A549 (cell line): ENCODE measurements at regions not wholly inside any gene's neighbourhood (a gene's known extent, or its start where the extent isn't known, plus 50 kb on each side); places are given as distances from the start of the nearest gene placed in this dataset.

Source experiments
- EP300 ChIP-seq, 2 experiments: fragments of >200 bp; sonication (Bioruptor Twin); formaldehyde crosslinking; IDR thresholded peaks; 2 replicates in 1 of 2; 3 replicates in 1 of 2; pipeline ENCODE4 v1.6.1; 2016 to 2017
- POLR2A ChIP-seq: IDR thresholded peaks from 2 replicates; pipeline ENCODE4 v1.6.1; 2012; ENCODE audit warnings: mild to moderate bottlenecking, low read length
- TF ChIP-seq, protein P1 (sequence below): fragments of >200 bp; sonication (Bioruptor Twin); formaldehyde crosslinking; IDR thresholded peaks from 3 replicates; pipeline ENCODE4 v1.5.1; 2016

DNA sequence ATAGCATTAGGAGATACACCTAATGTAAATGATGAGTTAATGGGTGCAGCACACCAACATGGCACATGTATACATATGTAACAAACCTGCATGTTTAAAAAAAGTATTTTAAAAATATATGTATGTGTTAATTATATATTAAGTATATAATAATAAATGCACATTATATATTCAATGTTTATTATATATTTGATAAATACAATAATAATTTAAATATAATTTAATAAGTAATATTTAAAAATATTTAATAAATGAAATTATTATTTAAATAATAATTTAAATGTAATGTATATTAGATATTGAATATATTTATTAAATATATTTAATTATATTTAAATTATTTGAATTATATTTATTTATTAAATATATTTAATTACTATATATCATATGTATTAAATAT is 661.3 kb upstream of the COBL start:
- TF ChIP-seq, protein P1, sequence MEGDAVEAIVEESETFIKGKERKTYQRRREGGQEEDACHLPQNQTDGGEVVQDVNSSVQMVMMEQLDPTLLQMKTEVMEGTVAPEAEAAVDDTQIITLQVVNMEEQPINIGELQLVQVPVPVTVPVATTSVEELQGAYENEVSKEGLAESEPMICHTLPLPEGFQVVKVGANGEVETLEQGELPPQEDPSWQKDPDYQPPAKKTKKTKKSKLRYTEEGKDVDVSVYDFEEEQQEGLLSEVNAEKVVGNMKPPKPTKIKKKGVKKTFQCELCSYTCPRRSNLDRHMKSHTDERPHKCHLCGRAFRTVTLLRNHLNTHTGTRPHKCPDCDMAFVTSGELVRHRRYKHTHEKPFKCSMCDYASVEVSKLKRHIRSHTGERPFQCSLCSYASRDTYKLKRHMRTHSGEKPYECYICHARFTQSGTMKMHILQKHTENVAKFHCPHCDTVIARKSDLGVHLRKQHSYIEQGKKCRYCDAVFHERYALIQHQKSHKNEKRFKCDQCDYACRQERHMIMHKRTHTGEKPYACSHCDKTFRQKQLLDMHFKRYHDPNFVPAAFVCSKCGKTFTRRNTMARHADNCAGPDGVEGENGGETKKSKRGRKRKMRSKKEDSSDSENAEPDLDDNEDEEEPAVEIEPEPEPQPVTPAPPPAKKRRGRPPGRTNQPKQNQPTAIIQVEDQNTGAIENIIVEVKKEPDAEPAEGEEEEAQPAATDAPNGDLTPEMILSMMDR, result no peak
- TF ChIP-seq EP300 (IDR thresholded peaks at IDR 0.05) (no peak), POLR2A (no peak)
